ENCODE measurements at regions not wholly inside any gene's neighbourhood (a gene's known extent, or its start where the extent isn't known, plus 50 kb on each side); places are given as distances from the start of the nearest gene placed in this dataset.

DNA sequence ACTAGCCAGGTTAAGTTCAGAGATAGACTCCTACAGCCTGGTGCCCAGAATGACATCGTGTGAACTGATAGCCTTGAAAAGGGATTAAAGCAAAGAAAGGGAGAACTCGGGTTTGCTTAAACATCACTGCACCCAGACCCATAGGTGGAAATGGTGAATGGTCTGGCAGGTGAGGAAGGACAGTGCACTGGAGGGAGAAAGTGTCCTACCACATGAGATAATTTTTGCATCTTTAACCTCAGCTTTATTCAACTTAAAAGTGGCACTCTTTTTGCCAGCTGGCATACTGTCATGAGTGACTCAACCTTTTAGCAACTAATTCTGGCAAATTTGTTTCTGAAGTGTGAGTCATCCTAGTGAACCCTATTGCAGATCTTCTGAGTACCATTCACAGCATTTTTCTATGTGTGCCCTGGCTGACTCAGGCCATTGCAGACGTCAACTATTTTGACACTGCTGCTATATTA lies 53.0 kb upstream of the DAPP1 start:
- H3K4me3 ChIP-seq (ENCODE audit: low read depth, low read length), result no peak overlapping the region
- in situ Hi-C loops (cut with HindIII; ENCODE audit: low sequenced_read_pairs), result no loop called here
- TF ChIP-seq, protein P1, sequence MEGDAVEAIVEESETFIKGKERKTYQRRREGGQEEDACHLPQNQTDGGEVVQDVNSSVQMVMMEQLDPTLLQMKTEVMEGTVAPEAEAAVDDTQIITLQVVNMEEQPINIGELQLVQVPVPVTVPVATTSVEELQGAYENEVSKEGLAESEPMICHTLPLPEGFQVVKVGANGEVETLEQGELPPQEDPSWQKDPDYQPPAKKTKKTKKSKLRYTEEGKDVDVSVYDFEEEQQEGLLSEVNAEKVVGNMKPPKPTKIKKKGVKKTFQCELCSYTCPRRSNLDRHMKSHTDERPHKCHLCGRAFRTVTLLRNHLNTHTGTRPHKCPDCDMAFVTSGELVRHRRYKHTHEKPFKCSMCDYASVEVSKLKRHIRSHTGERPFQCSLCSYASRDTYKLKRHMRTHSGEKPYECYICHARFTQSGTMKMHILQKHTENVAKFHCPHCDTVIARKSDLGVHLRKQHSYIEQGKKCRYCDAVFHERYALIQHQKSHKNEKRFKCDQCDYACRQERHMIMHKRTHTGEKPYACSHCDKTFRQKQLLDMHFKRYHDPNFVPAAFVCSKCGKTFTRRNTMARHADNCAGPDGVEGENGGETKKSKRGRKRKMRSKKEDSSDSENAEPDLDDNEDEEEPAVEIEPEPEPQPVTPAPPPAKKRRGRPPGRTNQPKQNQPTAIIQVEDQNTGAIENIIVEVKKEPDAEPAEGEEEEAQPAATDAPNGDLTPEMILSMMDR (IDR thresholded peaks at IDR 0.05; ENCODE audit: low read depth, low read length), result no peak
- peak; percentile 95 for DNase-seq (ENCODE audit: low read depth, low spot score)

GRCh38 chr4:99762728-99763127 lies 53.9 kb upstream of the DAPP1 start:
- H3K4me3 ChIP-seq (ENCODE audit: low read depth, low read length), result no peak overlapping the region
- DNase-seq (ENCODE audit: low read depth, low spot score), result no peak
- TF ChIP-seq, protein P1 (IDR thresholded peaks at IDR 0.05; ENCODE audit: low read depth, low read length), result no peak
- in situ Hi-C loops (cut with HindIII; ENCODE audit: low sequenced_read_pairs), result no loop called here

- in situ Hi-C loops (cut with HindIII; ENCODE audit: low sequenced_read_pairs), result no loop called here
- TF ChIP-seq, protein P1 (IDR thresholded peaks at IDR 0.05; ENCODE audit: low read depth, low read length), result no peak
- H3K4me3 ChIP-seq (ENCODE audit: low read depth, low read length), result no peak overlapping the region
- DNase-seq (ENCODE audit: low read depth, low spot score), result peak; percentile 8
These were observed 56.6 kb upstream of the DAPP1 start for GRCh38 chr4:99759988-99760387.

- no peak overlapping the region for H3K4me3 ChIP-seq (ENCODE audit: low read depth, low read length)
- TF ChIP-seq, protein P1 (IDR thresholded peaks at IDR 0.05; ENCODE audit: low read depth, low read length), result no peak
- in situ Hi-C loops (cut with HindIII; ENCODE audit: low sequenced_read_pairs), result no loop called here
- peak; percentile 18 for DNase-seq (ENCODE audit: low read depth, low spot score)
These were observed 57.2 kb upstream of the DAPP1 start for GRCh38 chr4:99759346-99759984.

DNA sequence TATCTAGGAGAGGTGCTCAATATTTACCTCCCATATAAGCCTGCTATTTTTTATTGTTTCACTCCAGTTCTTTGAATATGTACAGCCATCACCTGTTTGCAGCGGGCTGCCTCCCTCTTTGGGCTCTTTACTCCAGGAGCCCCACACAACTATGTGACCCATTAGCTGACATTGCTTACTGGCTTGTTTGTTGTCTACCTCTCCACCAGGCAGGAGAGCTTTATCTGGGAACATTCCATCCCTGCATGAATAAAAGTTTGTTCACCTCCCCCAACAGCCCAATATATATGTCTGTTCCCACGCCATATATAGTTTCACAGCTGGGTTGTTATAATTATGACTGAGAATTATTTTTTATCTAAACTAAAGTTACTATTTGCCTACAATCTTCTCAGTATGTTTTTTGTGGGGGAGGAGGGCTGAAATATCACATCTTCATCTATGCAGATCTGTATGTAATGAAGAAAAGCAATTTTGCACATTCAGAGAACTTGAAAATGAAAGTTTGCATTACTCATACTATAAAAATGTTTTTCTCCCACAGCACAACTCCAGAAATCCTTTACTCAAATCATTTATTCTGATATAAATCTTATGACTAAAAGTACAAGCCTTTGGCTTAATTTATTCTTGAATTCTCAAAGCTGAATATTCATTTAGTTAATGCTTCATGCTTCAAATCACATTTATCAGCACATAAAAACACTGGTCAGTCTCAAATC lies 61.2 kb upstream of the DAPP1 start:
- in situ Hi-C loops (cut with HindIII; ENCODE audit: low sequenced_read_pairs), result no loop called here
- TF ChIP-seq, protein P1 (IDR thresholded peaks at IDR 0.05; ENCODE audit: low read depth, low read length), result no peak
- DNase-seq (ENCODE audit: low read depth, low spot score), result peak; percentile 63
- H3K4me3 ChIP-seq (ENCODE audit: low read depth, low read length), result no peak overlapping the region

GRCh38 chr4:99754756-99755155 lies 61.9 kb upstream of the DAPP1 start:
- in situ Hi-C loops (cut with HindIII; ENCODE audit: low sequenced_read_pairs), result no loop called here
- DNase-seq (ENCODE audit: low read depth, low spot score), result no peak
- TF ChIP-seq, protein P1 (IDR thresholded peaks at IDR 0.05; ENCODE audit: low read depth, low read length), result no peak
- H3K4me3 ChIP-seq (ENCODE audit: low read depth, low read length), result no peak overlapping the region

All from astrocyte of the spinal cord (primary cell).